ENCODE measurements at regions not wholly inside any gene's neighbourhood (a gene's known extent, or its start where the extent isn't known, plus 50 kb on each side); places are given as distances from the start of the nearest gene placed in this dataset.

GRCh38 chr13:73872397-73872796, 261.8 kb downstream of the KLF12 start:
- no peaks in the 10 kb centered on the region for H3K4me1 ChIP-seq (ENCODE audit: insufficient read depth, low read length, poor library complexity, severe bottlenecking)
- no peaks in the 10 kb centered on the region for H3K79me2 ChIP-seq (ENCODE audit: insufficient read depth, low read depth, low read length)
- peaks cover 3% of the 10 kb centered on the region; the same call in 1 of the 2 replicates for H3K9me3 ChIP-seq (ENCODE audit: low read length)
- ChIA-PET POLR2A (no interaction called here), CTCF (ENCODE audit: unreplicated experiment) (no interaction called here)
- no peaks in the 10 kb centered on the region for H3K9me2 ChIP-seq (ENCODE audit: insufficient read depth, low read length)
- no peak overlapping the region for H2AFZ ChIP-seq (ENCODE audit: low read length)
- no peak overlapping the region for H3K27ac ChIP-seq (ENCODE audit: low read depth, low read length, poor library complexity, severe bottlenecking)
- no TSS peak for BruUV-seq (replicated peaks)
- no peak for DNase-seq (ENCODE audit: low spot score)
- intact Hi-C loops (cut with micrococcal nuclease; ENCODE audit: unreplicated experiment): no loop called here
- no peak overlapping the region for H3K4me2 ChIP-seq (ENCODE audit: low read length)
- H3K36me3 ChIP-seq (ENCODE audit: insufficient read depth, low read length): 0 out of 2 replicates have a peak, but pooled peaks cover under 1% of the 10 kb centered on the region
- TF ChIP-seq EZH2phosphoT487 (IDR thresholded peaks at IDR 0.05; ENCODE audit: borderline replicate concordance, low read depth, low read length) (no peak), CTCF (conservative IDR thresholded peaks at IDR 0.05; ENCODE audit: low read length) (no peak)
- no peaks in the 10 kb centered on the region for H4K20me1 ChIP-seq (ENCODE audit: insufficient read depth, low read length)
- H3K4me3 ChIP-seq (ENCODE audit: low read depth, low read length, poor library complexity, severe bottlenecking): no peak overlapping the region

GRCh38 chr13:73870970-73871935, 263.0 kb downstream of the KLF12 start:
- no peaks in the 10 kb centered on the region for H3K9me3 ChIP-seq (ENCODE audit: low read length)
- BruUV-seq (replicated peaks): no TSS peak
- no peaks in the 10 kb centered on the region for H4K20me1 ChIP-seq (ENCODE audit: insufficient read depth, low read length)
- ChIA-PET POLR2A (interaction anchor here (2.3 kb wide), 1 partner anchor 10 kb away, joined by 7 read pairs; no protein-coding TSS in a partner anchor), CTCF (ENCODE audit: unreplicated experiment) (no interaction called here)
- no peaks in the 10 kb centered on the region for H3K36me3 ChIP-seq (ENCODE audit: insufficient read depth, low read length)
- DNase-seq (ENCODE audit: low spot score): no peak
- no peak overlapping the region for H3K27ac ChIP-seq (ENCODE audit: low read depth, low read length, poor library complexity, severe bottlenecking)
- intact Hi-C loops (cut with micrococcal nuclease; ENCODE audit: unreplicated experiment): no loop called here
- H3K4me3 ChIP-seq (ENCODE audit: low read depth, low read length, poor library complexity, severe bottlenecking): no peak overlapping the region
- H3K79me2 ChIP-seq (ENCODE audit: insufficient read depth, low read depth, low read length): no peaks in the 10 kb centered on the region
- no peaks in the 10 kb centered on the region for H3K9me2 ChIP-seq (ENCODE audit: insufficient read depth, low read length)
- no peak overlapping the region for H3K4me2 ChIP-seq (ENCODE audit: low read length)
- TF ChIP-seq EZH2phosphoT487 (IDR thresholded peaks at IDR 0.05; ENCODE audit: borderline replicate concordance, low read depth, low read length): no peak
- TF ChIP-seq CTCF (conservative IDR thresholded peaks at IDR 0.05; ENCODE audit: low read length): no peak
- H3K4me1 ChIP-seq (ENCODE audit: insufficient read depth, low read length, poor library complexity, severe bottlenecking): no peaks in the 10 kb centered on the region
- no peak overlapping the region for H2AFZ ChIP-seq (ENCODE audit: low read length)
